ENCODE measurements at regions not wholly inside any gene's neighbourhood (a gene's known extent, or its start where the extent isn't known, plus 50 kb on each side); places are given as distances from the start of the nearest gene placed in this dataset.

DNA sequence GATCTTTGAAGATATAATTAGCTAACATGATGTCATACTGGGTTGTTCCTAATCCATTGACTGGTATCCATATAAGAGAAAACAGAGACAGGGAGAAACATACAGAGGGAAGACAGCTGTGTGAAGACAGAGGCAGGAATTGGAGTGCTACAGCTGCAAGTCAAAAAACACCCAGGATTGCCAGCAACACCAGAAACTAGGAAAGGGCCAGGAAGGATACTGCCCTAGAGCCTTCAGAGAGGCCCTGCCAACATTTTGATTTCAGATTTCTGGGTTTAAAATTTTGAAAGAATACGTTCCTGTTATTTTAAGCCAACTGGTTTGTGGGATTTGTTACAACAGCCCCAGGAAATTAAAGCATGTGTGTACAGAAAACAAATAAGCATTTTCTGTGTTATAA lies 473.7 kb upstream of the FLRT2 start:
- TF ChIP-seq EP300 (IDR thresholded peaks at IDR 0.05) (no peak), NFE2L2 (conservative IDR thresholded peaks at IDR 0.05; ENCODE audit: low read length) (no peak)
